ENCODE measurements at regions not wholly inside any gene's neighbourhood (a gene's known extent, or its start where the extent isn't known, plus 50 kb on each side); places are given as distances from the start of the nearest gene placed in this dataset.

DNA sequence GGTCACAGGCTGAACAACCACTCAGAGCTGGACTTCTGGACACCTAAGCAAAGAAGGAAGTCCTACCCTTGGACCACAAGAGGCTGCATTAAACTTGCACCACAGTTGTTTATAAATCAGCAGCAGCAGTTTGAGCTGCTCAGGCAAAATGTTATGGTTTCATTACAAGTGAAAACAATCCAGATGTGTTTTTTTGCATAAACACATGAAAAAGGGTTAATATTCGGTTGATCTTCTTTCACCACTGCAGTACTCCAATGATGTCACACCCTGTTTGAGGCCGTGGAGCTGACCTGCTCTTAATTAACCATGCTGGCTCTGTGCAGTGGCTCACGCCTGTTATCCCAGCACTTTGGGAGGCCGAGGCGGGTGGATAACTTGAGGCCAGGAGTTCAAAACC, 490.8 kb upstream of the CELF2 start:
- H2BK120ac ChIP-seq (ENCODE audit: low read depth, low read length): no peak overlapping the region
- H3K23ac ChIP-seq (ENCODE audit: low read depth, low read length): no peak overlapping the region
- H3K4me1 ChIP-seq (ENCODE audit: control insufficient read depth, insufficient read depth, low read length): peaks cover 6% of the 10 kb centered on the region; the same call in 1 of the 2 replicates
- WGBS, 2 experiments (ENCODE audit: extremely low coverage in 2 of 2, insufficient read length in 1 of 2): 36% methylated on average over 2 of the region's 5 CpGs; no CpG with 5 or more reads in 1 of the 2 experiments
- H2AK5ac ChIP-seq (ENCODE audit: low read depth, low read length): no peak overlapping the region
- H3K56ac ChIP-seq (ENCODE audit: extremely low read depth, insufficient read depth, low read length): no peak overlapping the region
- H4K20me1 ChIP-seq (ENCODE audit: insufficient read depth, low read length): no peaks in the 10 kb centered on the region
- no TSS peak for BruUV-seq (replicated peaks)
- H3K14ac ChIP-seq (replicated peaks; ENCODE audit: low read depth, low read length): no peak overlapping the region
- TF ChIP-seq CTCF (conservative IDR thresholded peaks at IDR 0.05; ENCODE audit: low read depth, low read length) (no peak), NFE2L2 (IDR thresholded peaks at IDR 0.05; ENCODE audit: low read depth, low read length) (no peak), RFX5 (IDR thresholded peaks at IDR 0.05; ENCODE audit: low read depth, low read length) (no peak), MAFK (IDR thresholded peaks at IDR 0.05; ENCODE audit: low read depth, low read length) (no peak), BHLHE40 (IDR thresholded peaks at IDR 0.05; ENCODE audit: low read depth, low read length) (no peak), SMC3 (IDR thresholded peaks at IDR 0.05; ENCODE audit: low read depth, low read length) (no peak), RCOR1 (IDR thresholded peaks at IDR 0.05; ENCODE audit: insufficient replicate concordance, low read length) (no peak), MAZ (IDR thresholded peaks at IDR 0.05; ENCODE audit: borderline replicate concordance, low read depth, low read length) (no peak), POLR2A (IDR thresholded peaks at IDR 0.05; ENCODE audit: low read depth, low read length) (no peak), RAD21 (IDR thresholded peaks at IDR 0.05; ENCODE audit: low read length) (no peak), ELK1 (IDR thresholded peaks at IDR 0.05; ENCODE audit: borderline replicate concordance, low read depth, low read length) (no peak), FOS (IDR thresholded peaks at IDR 0.05; ENCODE audit: low read depth, low read length) (no peak), MXI1 (IDR thresholded peaks at IDR 0.05; ENCODE audit: borderline replicate concordance, low read depth, low read length) (no peak), CHD1 (IDR thresholded peaks at IDR 0.05; ENCODE audit: low read depth, low read length) (no peak), CEBPB (IDR thresholded peaks at IDR 0.05; ENCODE audit: low read depth, low read length) (no peak)
- TF ChIP-seq, protein P1, sequence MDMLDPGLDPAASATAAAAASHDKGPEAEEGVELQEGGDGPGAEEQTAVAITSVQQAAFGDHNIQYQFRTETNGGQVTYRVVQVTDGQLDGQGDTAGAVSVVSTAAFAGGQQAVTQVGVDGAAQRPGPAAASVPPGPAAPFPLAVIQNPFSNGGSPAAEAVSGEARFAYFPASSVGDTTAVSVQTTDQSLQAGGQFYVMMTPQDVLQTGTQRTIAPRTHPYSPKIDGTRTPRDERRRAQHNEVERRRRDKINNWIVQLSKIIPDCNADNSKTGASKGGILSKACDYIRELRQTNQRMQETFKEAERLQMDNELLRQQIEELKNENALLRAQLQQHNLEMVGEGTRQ (IDR thresholded peaks at IDR 0.05; ENCODE audit: low read depth, low read length): no peak
- H2BK5ac ChIP-seq (ENCODE audit: low read depth, low read length, poor library complexity, severe bottlenecking): no peak overlapping the region
- no peak overlapping the region for H2BK20ac ChIP-seq (ENCODE audit: low read depth, low read length)
- no peaks in the 10 kb centered on the region for H3K9me1 ChIP-seq (ENCODE audit: insufficient read depth, low read length)
- H4K91ac ChIP-seq (ENCODE audit: insufficient read depth, low read depth, low read length): no peak overlapping the region
- in situ Hi-C loops (cut with MboI; ENCODE audit: low sequenced_read_pairs): no loop called here
- ATAC-seq (ENCODE audit: low read depth) (no peak), DNase-seq (no peak)
- H3K9me3 ChIP-seq (ENCODE audit: control insufficient read depth, insufficient read depth, low read length): no peaks in the 10 kb centered on the region
- no peak overlapping the region for H3K4ac ChIP-seq (ENCODE audit: low read depth, low read length)
- no peak overlapping the region; the same call in 1 of the 2 replicates for H3K27ac ChIP-seq (ENCODE audit: insufficient read depth, low read length)
- H3K9ac ChIP-seq (ENCODE audit: low read depth, low read length): no peak overlapping the region
- no peaks in the 10 kb centered on the region for H3K36me3 ChIP-seq (ENCODE audit: control insufficient read depth, insufficient read depth, low read length)
- CTCF ChIA-PET: no interaction called here
- H2AK9ac ChIP-seq (replicated peaks; ENCODE audit: low read depth, low read length, poor library complexity): no peak overlapping the region
- POLR2A ChIA-PET (ENCODE audit: unreplicated experiment): no interaction called here
- no peak overlapping the region for H2AFZ ChIP-seq (replicated peaks; ENCODE audit: low read length, poor library complexity)
- no peak overlapping the region for H4K8ac ChIP-seq (ENCODE audit: low read depth in 2 of 2, low read length in 2 of 2)
- H2BK15ac ChIP-seq (ENCODE audit: low read depth, low read length): no peak overlapping the region
- dilution Hi-C loops (cut with HindIII; ENCODE audit: low sequenced_read_pairs, unreplicated experiment): no loop called here
- H3K4me3 ChIP-seq (ENCODE audit: insufficient read depth, low read depth, low read length): no peak overlapping the region
- H3K4me2 ChIP-seq (ENCODE audit: low read depth, low read length): no peak overlapping the region
- intact Hi-C loops (cut with micrococcal nuclease): no loop called here
- H4K5ac ChIP-seq (ENCODE audit: low read depth, low read length): no peak overlapping the region
- H3K27me3 ChIP-seq (ENCODE audit: control insufficient read depth, insufficient read depth, low read length): no peaks in the 10 kb centered on the region
- H3K18ac ChIP-seq (ENCODE audit: low read depth, low read length): no peak overlapping the region
- H3K79me1 ChIP-seq (ENCODE audit: low read depth in 1 of 2, low read length in 2 of 2): no peaks in the 10 kb centered on the region

Data from IMR-90 (cell line).